ENCODE measurements at regions not wholly inside any gene's neighbourhood (a gene's known extent, or its start where the extent isn't known, plus 50 kb on each side); places are given as distances from the start of the nearest gene placed in this dataset.

DNA sequence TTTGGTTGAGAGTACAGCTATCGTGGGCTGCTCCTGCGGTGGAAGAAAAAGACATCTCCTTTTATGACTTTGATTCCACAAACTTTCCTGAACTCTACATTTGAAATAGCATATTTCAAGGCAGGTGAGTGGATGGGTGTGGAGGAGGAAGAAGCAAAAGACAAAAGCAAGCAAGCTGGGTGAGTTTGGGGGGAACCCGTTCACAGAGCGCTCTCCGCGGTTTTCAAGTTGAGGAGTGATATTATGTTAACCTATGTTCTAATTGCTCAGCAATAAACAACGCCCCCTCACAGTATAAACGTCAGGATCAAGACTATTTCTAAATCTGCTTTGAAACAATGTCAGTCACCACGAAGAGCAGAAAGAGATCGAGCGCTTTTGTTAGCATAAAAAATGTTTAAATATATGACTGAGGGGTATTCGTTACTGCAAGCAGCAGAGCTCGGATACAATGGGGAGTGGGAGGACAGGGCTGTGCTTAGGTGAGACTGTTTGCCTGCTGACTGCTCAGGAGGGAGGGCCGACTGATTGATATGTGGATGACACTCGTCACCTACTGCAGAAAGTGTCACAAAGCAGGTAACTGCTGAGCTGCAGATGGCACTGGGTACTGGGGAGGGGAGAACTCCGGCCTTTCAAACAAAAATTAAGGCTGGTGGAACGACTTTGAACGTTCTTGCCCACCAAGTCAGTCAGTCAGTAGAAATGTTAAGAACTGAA lies 236.5 kb downstream of the DRD1 start:
- H3K4me1 ChIP-seq (ENCODE audit: control insufficient read depth, insufficient read depth, low read length): no peaks in the 10 kb centered on the region
- H3K4me3 ChIP-seq (ENCODE audit: low read depth, low read length): no peak overlapping the region
- H3K9ac ChIP-seq (ENCODE audit: low read depth, low read length): no peak overlapping the region
- no peaks in the 10 kb centered on the region for H3K36me3 ChIP-seq (ENCODE audit: control insufficient read depth, insufficient read depth, low read length)
- H3K27me3 ChIP-seq (ENCODE audit: control insufficient read depth, insufficient read depth, low read length): no peaks in the 10 kb centered on the region
- no peaks in the 10 kb centered on the region for H3K9me3 ChIP-seq (ENCODE audit: control insufficient read depth, insufficient read depth, low read length)

GRCh38 chr5:175206669-175207068 lies 237.3 kb downstream of the DRD1 start:
- Histone ChIP-seq H3K36me3 (ENCODE audit: control insufficient read depth, insufficient read depth, low read length) (no peaks in the 10 kb centered on the region), H3K4me3 (ENCODE audit: low read depth, low read length) (no peak overlapping the region), H3K27me3 (ENCODE audit: control insufficient read depth, insufficient read depth, low read length) (no peaks in the 10 kb centered on the region), H3K4me1 (ENCODE audit: control insufficient read depth, insufficient read depth, low read length) (no peaks in the 10 kb centered on the region), H3K9ac (ENCODE audit: low read depth, low read length) (no peak overlapping the region), H3K9me3 (ENCODE audit: control insufficient read depth, insufficient read depth, low read length) (no peaks in the 10 kb centered on the region)

- no peaks in the 10 kb centered on the region for H3K27me3 ChIP-seq (ENCODE audit: control insufficient read depth, insufficient read depth, low read length)
- H3K4me1 ChIP-seq (ENCODE audit: control insufficient read depth, insufficient read depth, low read length): no peaks in the 10 kb centered on the region
- no peak overlapping the region for H3K4me3 ChIP-seq (ENCODE audit: low read depth, low read length)
- H3K9ac ChIP-seq (ENCODE audit: low read depth, low read length): no peak overlapping the region
- H3K9me3 ChIP-seq (ENCODE audit: control insufficient read depth, insufficient read depth, low read length): no peaks in the 10 kb centered on the region
- no peaks in the 10 kb centered on the region for H3K36me3 ChIP-seq (ENCODE audit: control insufficient read depth, insufficient read depth, low read length)
Measured at GRCh38 chr5:175202463-175203068, 241.4 kb downstream of the DRD1 start.

DNA sequence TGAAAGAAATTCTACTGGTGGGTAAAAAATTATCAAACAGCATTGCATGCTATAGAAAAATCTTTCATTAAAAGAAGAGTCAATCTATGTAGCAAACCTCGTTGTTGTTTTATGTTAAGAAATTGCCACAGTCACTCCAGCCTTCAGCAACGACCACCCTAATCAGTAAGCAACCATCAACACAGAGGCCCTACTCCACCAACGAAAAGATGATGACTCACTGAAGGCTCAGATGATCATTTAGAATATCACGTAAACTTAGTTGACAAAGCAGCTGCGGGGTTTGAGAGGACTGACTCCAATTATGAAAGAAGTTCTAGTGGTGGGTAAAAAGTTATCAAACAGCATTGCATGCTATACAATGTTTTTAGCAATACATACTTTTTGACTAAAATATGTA lies 242.6 kb downstream of the DRD1 start:
- H3K4me1 ChIP-seq (ENCODE audit: control insufficient read depth, insufficient read depth, low read length): no peaks in the 10 kb centered on the region
- H3K27me3 ChIP-seq (ENCODE audit: control insufficient read depth, insufficient read depth, low read length): no peaks in the 10 kb centered on the region
- no peak overlapping the region for H3K9ac ChIP-seq (ENCODE audit: low read depth, low read length)
- H3K36me3 ChIP-seq (ENCODE audit: control insufficient read depth, insufficient read depth, low read length): no peaks in the 10 kb centered on the region
- H3K4me3 ChIP-seq (ENCODE audit: low read depth, low read length): no peak overlapping the region
- no peaks in the 10 kb centered on the region for H3K9me3 ChIP-seq (ENCODE audit: control insufficient read depth, insufficient read depth, low read length)

DNA sequence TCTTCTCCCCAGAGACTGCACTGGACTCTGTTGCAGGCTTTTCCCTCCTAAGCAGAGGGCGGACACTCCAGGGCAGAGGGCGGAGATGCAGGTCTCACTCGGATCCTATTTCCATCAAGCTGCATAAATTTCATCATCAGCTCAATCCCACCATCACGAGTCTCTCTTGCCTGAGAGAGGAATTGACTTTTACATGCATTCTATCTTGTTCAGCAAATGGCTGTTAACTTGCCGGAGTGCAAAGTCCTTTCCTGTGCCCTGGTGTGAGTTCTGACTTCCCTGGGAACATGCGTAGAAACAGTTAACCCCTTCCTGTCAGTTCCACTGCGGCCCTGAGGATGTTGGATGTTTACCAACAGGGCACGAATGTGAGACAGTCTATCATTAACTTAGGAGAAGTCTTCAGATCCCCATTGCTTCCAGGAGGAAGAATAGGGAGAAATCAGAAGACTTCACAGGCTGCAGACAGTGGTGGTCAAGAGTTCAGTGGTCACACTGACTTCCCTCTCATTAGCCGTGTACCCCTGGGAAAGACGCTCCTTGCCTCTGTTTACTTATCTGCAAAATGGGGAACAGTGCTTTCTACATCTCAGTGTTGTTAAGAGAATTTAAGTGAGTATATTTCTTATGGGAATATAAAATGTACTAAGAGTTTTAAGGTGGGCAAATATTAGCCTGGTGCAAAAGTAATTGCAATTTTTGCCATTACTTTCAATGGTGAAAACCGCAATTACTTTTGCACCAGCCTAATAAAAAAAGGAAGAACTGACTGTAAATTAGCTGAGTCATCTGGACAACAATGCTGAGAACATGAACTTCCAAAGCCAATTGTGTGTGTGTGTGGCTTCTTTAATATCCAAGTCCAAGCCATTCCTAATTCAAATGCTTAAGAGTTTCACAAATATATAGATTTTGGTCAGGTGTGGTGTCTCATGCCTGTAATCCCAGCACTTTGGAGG lies 248.0 kb downstream of the DRD1 start:
- Histone ChIP-seq H3K27me3 (ENCODE audit: control insufficient read depth, insufficient read depth, low read length) (no peaks in the 10 kb centered on the region), H3K4me1 (ENCODE audit: control insufficient read depth, insufficient read depth, low read length) (peaks cover 9% of the 10 kb centered on the region), H3K4me3 (ENCODE audit: low read depth, low read length) (no peak overlapping the region), H3K9ac (ENCODE audit: low read depth, low read length) (no peak overlapping the region), H3K36me3 (ENCODE audit: control insufficient read depth, insufficient read depth, low read length) (no peaks in the 10 kb centered on the region), H3K9me3 (ENCODE audit: control insufficient read depth, insufficient read depth, low read length) (no peaks in the 10 kb centered on the region)

- H3K36me3 ChIP-seq (ENCODE audit: control insufficient read depth, insufficient read depth, low read length): no peaks in the 10 kb centered on the region
- H3K27me3 ChIP-seq (ENCODE audit: control insufficient read depth, insufficient read depth, low read length): no peaks in the 10 kb centered on the region
- no peak overlapping the region for H3K9ac ChIP-seq (ENCODE audit: low read depth, low read length)
Measured at GRCh38 chr5:175181331-175181730, 262.7 kb downstream of the DRD1 start.

DNA sequence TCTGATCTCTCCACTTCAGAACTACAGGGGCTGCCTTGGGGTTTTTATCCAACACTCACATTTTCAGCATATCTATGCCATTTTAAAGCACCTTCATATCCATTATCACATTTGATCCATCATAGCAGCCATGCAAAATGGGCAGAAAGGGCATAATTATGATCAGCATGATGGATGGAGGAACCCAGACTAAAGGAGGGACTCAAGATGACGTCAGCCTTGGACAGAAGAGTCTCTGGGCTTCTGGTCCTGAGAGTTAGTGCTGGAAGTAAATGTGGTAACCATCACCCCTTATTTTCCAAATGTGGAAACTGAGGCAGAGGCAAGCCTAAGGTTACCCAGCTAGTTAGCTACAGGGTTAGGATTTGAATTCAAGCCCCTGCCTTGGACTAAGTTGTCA lies 273.1 kb downstream of the DRD1 start:
- Histone ChIP-seq H3K9ac (ENCODE audit: low read depth, low read length) (no peak overlapping the region), H3K4me1 (ENCODE audit: control insufficient read depth, insufficient read depth, low read length) (no peaks in the 10 kb centered on the region), H3K27me3 (ENCODE audit: control insufficient read depth, insufficient read depth, low read length) (no peaks in the 10 kb centered on the region), H3K4me3 (ENCODE audit: low read depth, low read length) (no peak overlapping the region), H3K9me3 (ENCODE audit: control insufficient read depth, insufficient read depth, low read length) (no peaks in the 10 kb centered on the region), H3K36me3 (ENCODE audit: control insufficient read depth, insufficient read depth, low read length) (no peaks in the 10 kb centered on the region)

More at GRCh38 chr5:175181331-175181730, 262.7 kb downstream of the DRD1 start:
- H3K4me1 ChIP-seq (ENCODE audit: control insufficient read depth, insufficient read depth, low read length): no peaks in the 10 kb centered on the region
- no peak overlapping the region for H3K4me3 ChIP-seq (ENCODE audit: low read depth, low read length)
- H3K9me3 ChIP-seq (ENCODE audit: control insufficient read depth, insufficient read depth, low read length): no peaks in the 10 kb centered on the region

- H3K9ac ChIP-seq (ENCODE audit: low read depth, low read length): no peak overlapping the region
- no peaks in the 10 kb centered on the region for H3K4me1 ChIP-seq (ENCODE audit: control insufficient read depth, insufficient read depth, low read length)
- no peak overlapping the region for H3K4me3 ChIP-seq (ENCODE audit: low read depth, low read length)
- H3K27me3 ChIP-seq (ENCODE audit: control insufficient read depth, insufficient read depth, low read length): no peaks in the 10 kb centered on the region
- no peaks in the 10 kb centered on the region for H3K36me3 ChIP-seq (ENCODE audit: control insufficient read depth, insufficient read depth, low read length)
- H3K9me3 ChIP-seq (ENCODE audit: control insufficient read depth, insufficient read depth, low read length): no peaks in the 10 kb centered on the region
Measured at GRCh38 chr5:175168882-175169507, 275.0 kb downstream of the DRD1 start.

DNA sequence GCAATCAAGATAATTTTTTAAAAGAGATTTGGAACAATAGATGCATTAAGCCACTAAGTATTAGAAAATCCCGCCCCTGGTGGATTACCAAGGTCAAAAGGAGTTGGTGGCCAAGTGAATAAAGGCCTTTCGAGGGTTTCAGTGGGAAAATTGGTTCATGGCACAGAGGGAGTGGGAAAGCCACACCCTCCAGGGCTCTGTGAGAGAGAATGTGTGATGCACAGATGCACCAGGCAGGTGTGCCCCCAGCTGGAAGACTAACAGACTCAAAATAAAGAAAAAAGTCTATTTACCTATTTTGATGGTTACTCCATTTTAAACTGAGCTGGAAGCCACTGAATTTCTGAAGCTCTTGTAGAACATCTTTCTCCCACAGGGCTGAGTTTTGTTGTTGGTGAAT lies 278.0 kb downstream of the DRD1 start:
- Histone ChIP-seq H3K9me3 (ENCODE audit: control insufficient read depth, insufficient read depth, low read length) (no peaks in the 10 kb centered on the region), H3K4me1 (ENCODE audit: control insufficient read depth, insufficient read depth, low read length) (no peaks in the 10 kb centered on the region), H3K27me3 (ENCODE audit: control insufficient read depth, insufficient read depth, low read length) (no peaks in the 10 kb centered on the region), H3K9ac (ENCODE audit: low read depth, low read length) (no peak overlapping the region), H3K36me3 (ENCODE audit: control insufficient read depth, insufficient read depth, low read length) (no peaks in the 10 kb centered on the region), H3K4me3 (ENCODE audit: low read depth, low read length) (no peak overlapping the region)

DNA sequence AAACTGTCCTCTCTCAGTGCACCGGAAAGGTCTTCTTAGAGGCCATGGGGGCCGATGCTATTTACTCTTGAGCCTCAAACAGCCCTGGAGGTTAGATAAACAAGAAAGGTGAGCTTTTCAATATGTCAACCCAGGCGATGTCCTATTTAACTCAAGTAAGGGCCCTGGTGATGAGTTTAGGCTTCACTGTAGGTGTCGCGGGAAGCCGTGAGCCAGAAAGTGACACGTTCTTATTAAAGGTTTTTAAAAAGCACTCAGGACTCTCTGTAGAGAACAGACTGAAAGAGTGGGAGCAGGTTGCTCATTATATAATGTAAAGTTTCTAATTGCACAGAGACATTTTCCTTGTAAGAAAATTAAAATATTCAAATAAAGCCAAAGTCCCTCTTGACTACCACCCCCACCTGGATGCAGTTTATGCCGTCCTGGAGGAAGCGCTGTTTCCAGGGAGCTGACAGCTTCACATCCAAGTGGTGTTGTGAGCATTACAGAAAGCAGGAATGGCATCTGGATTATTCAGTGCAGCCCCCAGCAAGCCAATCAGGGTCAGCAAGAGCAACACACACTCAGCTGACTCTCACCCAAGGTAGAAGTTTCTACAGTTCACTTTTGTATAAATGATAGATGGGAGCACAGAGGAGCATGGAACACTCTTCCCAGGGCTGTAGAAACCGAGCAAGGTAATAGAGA lies 280.3 kb downstream of the DRD1 start:
- no peak overlapping the region for H3K4me3 ChIP-seq (ENCODE audit: low read depth, low read length)
- H3K27me3 ChIP-seq (ENCODE audit: control insufficient read depth, insufficient read depth, low read length): no peaks in the 10 kb centered on the region
- no peaks in the 10 kb centered on the region for H3K9me3 ChIP-seq (ENCODE audit: control insufficient read depth, insufficient read depth, low read length)
- no peak overlapping the region for H3K9ac ChIP-seq (ENCODE audit: low read depth, low read length)
- no peaks in the 10 kb centered on the region for H3K36me3 ChIP-seq (ENCODE audit: control insufficient read depth, insufficient read depth, low read length)
- no peaks in the 10 kb centered on the region for H3K4me1 ChIP-seq (ENCODE audit: control insufficient read depth, insufficient read depth, low read length)

DNA sequence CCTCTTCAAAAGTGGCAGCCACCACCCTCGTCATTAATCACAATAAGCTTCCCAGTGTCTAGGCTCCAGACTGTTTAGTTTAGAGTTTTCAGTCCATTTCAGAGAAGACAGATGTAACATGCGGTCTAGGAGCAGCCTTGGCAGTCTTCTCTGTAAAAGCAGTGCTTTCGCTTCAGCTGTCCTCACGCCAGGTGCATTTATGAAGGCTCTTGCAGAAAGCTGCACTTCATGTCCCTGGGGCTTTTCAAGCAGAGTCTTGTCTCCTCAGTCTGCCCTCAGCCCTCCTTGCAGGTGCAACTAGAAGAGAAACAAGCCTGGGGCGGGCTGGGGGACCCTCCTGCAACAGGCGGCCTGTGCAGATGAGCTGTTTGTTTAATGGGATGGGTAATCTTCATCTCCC lies 281.9 kb downstream of the DRD1 start:
- Histone ChIP-seq H3K27me3 (ENCODE audit: control insufficient read depth, insufficient read depth, low read length) (no peaks in the 10 kb centered on the region), H3K9me3 (ENCODE audit: control insufficient read depth, insufficient read depth, low read length) (no peaks in the 10 kb centered on the region), H3K9ac (ENCODE audit: low read depth, low read length) (no peak overlapping the region), H3K4me1 (ENCODE audit: control insufficient read depth, insufficient read depth, low read length) (no peaks in the 10 kb centered on the region), H3K4me3 (ENCODE audit: low read depth, low read length) (no peak overlapping the region), H3K36me3 (ENCODE audit: control insufficient read depth, insufficient read depth, low read length) (no peaks in the 10 kb centered on the region)

All from iPS-15b (cell line).